HG02970 (cell line): ENCODE measurements at regions not wholly inside any gene's neighbourhood (a gene's known extent, or its start where the extent isn't known, plus 50 kb on each side); places are given as distances from the start of the nearest gene placed in this dataset.
"Not testable (repeated sequence)": the region's sequence is repeated elsewhere in the genome, so short reads cannot be mapped to it uniquely, and the experiment has no call there.

ENCODE experiments used
- ATAC-seq: cut with Tn5 transposase; IDR thresholded peaks from one replicate; pipeline ENCODE4 v1.9.1; 2021; ENCODE audit warnings: mild to moderate bottlenecking, moderate library complexity, moderate number of reproducible peaks; ENCODE audit not compliant: unreplicated experiment, low FRiP score

- no peak for ATAC-seq
Observed at GRCh38 chr16:60635548-60635947, 1400.7 kb downstream of the CDH8 start.

- ATAC-seq, result no peak
Observed at GRCh38 chr16:60611844-60612243, 1424.4 kb downstream of the CDH8 start.

GRCh38 chr16:60608971-60609370 is 1427.3 kb downstream of the CDH8 start:
- no peak for ATAC-seq

- not testable (repeated sequence) for ATAC-seq
Observed at GRCh38 chr16:60605652-60606051, 1430.6 kb downstream of the CDH8 start.

DNA sequence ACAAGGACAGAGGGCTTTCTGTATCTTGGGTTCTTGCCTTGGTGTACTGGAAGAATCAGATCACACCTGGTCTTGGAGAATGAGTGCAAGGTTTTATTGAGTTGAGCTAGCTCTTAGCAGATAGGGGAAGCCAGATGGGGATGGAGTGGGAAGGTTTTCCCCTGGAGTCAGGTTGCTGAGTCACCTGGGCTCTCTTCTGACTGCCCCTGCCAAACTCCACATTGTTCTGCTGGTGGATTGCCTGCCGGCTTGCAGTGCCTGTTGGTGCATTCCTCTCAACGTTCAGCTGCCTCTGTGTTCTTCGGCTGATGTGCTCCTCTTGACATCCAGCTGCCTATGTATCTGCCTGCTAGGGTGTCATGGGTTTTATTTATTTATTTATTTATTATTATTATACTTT is 1431.1 kb downstream of the CDH8 start:
- no peak for ATAC-seq

- no peak for ATAC-seq
Observed at GRCh38 chr16:60586493-60586892, 1449.7 kb downstream of the CDH8 start.

DNA sequence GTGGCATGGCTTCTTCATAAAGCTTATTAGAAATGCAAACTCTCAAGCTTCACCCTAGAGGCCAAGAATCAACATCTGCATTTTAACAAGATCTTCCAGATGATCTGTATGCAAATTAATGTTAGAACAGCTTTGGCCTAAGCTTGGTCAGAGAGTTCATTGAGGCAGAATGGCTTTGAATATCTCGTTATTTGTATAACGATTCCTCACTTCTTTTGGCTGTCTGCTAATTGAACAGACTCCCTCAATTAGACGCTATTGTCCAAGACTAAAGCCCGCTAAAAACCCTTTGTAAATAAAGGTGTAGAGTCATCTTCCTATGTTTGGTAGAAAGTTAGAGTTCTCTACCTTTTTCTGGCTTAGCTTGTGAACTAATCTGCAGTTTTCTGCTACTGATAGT is 1453.7 kb downstream of the CDH8 start:
- no peak for ATAC-seq

DNA sequence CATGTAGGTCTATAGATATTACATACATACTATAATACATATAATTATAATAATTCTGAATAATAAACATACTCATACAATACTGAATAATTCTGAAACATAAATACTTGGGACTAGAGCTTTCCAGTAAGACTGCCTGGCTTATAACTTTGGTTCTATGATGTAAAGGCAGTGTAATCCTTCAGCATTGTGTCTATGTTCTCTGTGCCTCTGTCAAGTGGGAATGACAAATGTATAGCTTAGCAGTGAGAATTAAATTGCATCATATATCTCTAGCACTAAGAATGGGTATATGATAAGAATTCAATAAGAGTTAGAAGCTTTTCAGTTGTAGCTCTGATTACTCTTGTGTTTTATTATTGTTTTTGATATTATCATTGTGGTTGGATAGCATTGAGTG is 1469.3 kb downstream of the CDH8 start:
- no peak for ATAC-seq

- no peak for ATAC-seq
Observed at GRCh38 chr16:60564588-60564987, 1471.7 kb downstream of the CDH8 start.

DNA sequence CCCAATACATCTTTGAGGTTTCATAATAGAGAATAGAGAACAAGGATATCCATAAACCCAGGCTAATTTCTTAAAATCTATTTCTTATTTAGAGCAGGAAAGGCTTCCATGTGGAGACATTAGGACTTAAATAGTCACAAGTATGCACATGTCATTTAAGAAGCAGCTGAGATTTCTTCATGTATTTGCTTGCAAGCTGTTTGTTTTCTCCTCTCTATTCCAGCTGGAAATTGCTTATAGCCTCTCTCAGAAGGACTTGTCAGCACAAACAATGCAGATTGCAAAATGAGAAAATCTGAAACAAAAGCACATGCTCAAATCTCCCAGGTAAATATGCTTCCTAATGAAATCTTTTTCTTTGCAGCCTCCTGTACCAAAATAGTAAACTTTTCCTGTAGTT is 1473.1 kb downstream of the CDH8 start:
- no peak for ATAC-seq

- no peak for ATAC-seq
Observed at GRCh38 chr16:60558936-60559335, 1477.3 kb downstream of the CDH8 start.

GRCh38 chr16:60553090-60553757 is 1483.0 kb downstream of the CDH8 start:
- ATAC-seq, result no peak

- no peak for ATAC-seq
Observed at GRCh38 chr16:60541535-60541934, 1494.7 kb downstream of the CDH8 start.

GRCh38 chr16:60510941-60511340 is 1525.3 kb downstream of the CDH8 start:
- ATAC-seq, result no peak

- ATAC-seq, result no peak
Observed at GRCh38 chr16:60510208-60510607, 1526.0 kb downstream of the CDH8 start.

DNA sequence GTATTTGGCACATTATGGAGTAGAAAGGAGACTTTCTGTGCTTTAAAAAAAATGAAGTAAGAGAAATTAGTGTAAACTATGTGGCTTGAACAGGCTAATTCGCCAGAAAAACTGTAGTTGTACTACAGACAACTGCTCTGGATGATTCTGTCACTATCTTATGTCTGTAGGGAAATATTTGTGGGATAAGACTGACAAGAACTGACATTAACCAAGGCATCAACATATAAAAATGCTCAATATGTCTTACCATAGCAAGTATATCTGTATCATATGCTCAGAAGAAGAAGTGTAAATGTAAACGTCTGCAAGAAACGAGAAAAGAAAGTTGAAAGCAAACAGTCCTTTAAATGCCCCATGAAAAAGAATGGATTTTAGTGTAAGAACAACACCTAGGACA is 1545.0 kb downstream of the CDH8 start:
- no peak for ATAC-seq

- ATAC-seq, result no peak
Observed at GRCh38 chr16:60485872-60486489, 1550.3 kb downstream of the CDH8 start.

- ATAC-seq, result no peak
Observed at GRCh38 chr16:60484901-60485300, 1551.3 kb downstream of the CDH8 start.

- ATAC-seq, result no peak
Observed at GRCh38 chr16:60481591-60481990, 1554.6 kb downstream of the CDH8 start.

DNA sequence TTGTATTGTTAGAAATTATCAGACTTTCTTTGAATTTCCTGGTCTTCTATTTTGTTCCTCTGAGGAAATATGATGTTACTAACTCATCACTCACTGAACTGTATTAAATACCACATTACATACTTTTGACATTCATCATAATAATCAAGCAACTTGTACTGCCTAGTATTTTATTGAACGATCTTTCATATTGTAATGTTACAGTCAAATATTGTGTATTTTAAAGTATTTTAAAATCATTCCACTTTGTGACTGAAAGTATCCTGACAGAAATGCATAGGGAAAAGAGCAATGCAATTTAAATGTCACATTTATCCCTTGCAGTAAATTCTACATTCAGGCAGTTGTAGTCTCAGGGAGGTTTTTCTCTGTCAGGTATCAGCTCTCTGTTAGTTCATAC is 1557.4 kb downstream of the CDH8 start:
- no peak for ATAC-seq

GRCh38 chr16:60463986-60464385 is 1572.3 kb downstream of the CDH8 start:
- ATAC-seq, result no peak

DNA sequence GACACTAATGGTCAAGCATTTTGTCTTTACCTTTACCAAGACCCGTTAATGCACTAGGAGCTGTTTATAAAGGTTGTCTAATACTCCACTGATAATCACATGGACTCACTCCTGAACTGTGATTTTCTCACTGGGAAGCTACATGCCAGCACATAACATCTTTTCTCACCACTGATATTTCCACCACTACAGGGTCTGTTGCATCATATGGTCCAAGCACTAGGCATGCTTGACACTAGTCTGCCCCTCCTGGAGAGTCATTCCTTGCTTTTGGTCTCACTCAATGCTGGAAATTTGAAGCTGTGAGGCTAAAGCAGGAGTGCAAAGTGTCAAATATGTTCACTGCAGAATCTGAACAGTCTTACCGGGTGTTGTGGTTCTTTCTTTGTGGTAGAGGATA is 1576.8 kb downstream of the CDH8 start:
- no peak for ATAC-seq
